CD1c-positive myeloid dendritic cell (primary cell): ENCODE measurements at regions not wholly inside any gene's neighbourhood (a gene's known extent, or its start where the extent isn't known, plus 50 kb on each side); places are given as distances from the start of the nearest gene placed in this dataset.
"Not testable (repeated sequence)": the region's sequence is repeated elsewhere in the genome, so short reads cannot be mapped to it uniquely, and the experiment has no call there.

Source experiments
- DNase-seq: peaks from one replicate; pipeline ENCODE4 v3.0.0-alpha.2; 2016; ENCODE audit errors: extremely low spot score

DNA sequence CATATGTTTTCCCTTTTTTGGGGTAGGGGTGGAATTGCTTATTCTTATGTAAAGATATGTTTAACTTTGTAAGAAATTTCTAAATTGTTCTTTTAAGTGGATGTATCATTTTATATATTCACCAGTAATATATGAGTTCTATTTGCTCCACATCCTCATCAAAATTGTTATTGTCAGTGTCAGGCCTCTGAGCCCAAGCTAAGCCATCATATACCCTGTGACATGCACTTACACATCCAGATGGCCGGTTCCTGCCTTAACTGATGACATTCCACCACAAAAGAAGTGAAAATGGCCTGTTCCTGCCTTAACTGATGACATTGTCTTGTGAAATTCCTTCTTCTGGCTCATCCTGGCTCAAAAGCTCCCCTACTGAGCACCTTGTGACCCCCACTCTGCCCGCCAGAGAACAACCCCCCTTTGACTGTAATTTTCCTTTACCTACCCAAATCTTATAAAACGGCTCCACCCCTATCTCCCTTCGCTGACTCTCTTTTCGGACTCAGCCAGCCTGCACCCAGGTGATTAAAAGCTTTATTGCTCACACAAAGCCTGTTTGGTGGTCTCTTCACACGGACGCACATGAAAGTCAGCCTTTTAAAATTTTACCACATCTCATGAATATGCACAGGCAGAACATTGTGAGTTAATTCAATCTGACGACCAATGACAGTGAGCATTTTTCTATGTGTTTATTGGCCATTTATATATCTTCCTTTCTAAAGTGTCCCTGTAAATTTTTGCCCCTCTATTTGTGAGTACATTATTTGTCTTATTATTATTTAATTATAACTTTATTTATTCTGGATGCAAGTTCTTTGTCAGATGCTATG, 176.8 kb downstream of the CDC14C start:
- DNase-seq, result not testable (repeated sequence)

DNA sequence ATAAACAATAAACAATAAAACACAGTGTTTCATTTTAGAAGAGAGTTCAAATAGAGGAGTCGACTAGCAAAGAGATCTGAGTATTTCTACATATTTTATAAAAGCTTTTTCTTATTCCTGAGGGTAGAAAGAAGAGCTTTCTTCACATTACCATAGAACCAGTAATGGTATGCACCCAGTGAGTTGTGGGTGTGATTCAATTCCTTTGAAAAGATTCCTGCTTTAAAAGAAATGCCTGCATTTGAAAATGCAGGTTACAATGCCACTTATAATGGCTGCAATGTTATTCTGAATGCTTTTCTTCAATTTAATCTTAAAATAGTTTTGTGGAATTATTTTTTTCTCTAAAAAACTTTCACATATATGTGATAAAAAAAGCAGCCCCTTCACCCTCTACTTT, 178.1 kb downstream of the CDC14C start:
- no peak for DNase-seq

DNA sequence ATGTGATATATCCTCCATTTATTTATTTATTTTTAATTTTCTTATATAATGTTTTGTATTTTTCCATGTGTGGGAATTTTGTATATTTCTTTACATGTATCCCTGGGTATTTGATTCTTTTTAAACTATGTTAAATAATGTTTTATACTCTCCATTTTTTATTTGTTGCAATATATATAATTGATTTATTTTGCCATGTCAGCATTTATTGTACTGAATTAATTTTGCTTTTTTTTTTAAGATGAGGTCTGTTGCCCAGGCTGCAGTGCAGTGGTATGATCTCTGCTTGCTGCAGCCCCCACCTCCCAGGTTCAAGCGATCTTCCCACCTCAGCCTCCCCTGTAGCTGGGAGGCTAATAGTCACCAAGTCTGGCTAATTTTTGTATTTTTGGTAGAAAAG, 187.4 kb downstream of the CDC14C start:
- no peak for DNase-seq

DNA sequence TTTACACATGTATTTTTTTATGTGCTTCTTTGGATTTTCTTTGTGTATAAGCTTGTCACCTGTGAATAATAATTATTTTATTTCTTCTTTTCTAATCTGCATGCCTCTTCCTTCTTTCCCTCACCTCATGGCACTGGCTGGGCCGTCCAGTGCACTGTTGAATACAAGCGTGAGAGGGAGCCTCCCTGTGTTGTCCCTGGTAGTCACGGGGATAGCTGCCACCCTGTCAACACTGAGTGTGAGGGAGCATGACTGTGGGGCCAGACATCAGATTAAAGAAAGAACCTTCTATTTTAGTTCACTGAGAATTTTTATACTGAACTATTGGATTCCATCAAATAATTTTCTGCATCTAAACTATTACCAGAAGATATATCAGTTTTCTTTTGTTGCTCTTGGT, 187.9 kb downstream of the CDC14C start:
- DNase-seq, result no peak

DNA sequence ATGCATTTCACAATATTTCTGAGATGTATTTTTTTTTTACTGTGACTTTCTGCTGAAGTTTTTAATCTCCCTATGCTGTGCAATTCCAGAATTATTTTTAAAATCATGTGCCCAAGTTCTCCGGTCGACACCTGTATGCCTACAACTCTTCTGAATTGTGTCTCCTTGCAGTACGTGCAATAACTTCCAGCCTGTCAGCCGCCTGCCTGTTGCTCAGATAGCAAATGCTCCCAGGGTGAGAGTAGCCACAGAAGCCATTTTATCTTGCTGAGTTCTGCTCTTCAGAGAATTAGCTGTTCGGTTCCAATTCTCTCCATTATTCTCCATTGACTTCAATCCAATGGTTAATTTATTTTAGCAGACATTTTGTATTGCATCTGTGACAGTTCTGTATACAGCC, 188.3 kb downstream of the CDC14C start:
- DNase-seq, result no peak

DNA sequence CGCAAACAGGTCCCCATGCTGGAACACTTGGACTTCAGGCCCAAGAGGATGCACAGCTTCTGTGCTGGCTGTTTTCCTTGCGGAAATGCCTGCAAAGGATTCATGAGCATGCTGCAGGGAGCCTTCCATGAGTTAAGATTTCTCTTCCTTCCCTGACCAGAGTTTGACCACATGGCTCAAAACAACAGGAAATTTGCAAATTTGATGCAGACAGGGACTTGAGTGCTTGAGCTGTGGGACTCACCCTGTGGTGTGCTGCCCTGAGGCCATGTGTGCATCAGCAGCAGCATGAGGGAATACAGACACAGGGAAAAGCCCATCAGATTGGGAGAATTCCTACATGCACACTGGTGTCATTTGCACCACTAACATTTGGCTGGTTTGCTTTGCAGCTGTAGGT, 195.4 kb downstream of the CDC14C start:
- DNase-seq, result no peak

DNA sequence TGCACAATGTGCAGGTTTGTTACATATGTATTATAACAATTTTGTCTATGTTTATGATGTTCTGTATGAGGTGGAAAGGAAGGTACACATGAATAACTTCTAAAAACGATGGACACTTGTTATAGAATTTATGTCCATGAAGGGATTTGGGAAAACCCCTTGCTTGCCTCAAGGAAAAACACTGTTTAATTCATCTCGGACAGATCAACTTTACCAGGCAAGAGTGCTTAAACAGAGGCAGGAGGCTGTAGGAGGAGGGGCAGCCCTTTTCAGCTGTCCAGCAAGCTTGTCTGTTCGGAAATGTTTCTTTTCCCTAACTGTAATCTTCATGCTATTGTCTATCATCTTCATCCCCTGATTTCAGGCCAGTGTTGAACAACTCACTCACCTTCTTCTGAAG, 200.9 kb downstream of the CDC14C start:
- no peak for DNase-seq

DNA sequence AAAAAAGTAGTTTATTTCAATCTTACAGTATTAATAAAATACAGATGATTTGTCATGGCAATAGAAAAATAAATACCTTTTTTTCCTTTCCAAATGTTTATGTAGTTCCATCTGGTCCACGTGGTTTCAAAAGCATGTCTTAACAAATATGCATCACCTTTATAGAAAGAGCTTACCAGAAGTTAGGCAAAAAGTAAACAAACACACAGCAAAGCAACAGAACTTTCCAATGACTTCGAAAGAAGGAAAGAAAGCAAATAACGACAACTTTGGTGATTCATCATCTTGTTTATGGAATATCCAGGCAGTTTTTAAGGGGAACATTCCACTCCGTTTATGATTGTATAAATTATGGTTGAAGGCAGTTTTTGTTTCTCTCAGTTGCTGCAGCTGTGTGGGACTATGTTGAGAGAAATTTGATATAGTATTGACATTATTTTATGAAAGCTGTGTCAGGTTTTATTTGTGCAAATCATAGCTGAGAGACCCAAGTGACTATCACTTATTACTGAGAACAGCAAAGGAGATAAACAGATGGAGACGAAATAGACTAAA, 203.1 kb downstream of the CDC14C start:
- DNase-seq, result no peak

DNA sequence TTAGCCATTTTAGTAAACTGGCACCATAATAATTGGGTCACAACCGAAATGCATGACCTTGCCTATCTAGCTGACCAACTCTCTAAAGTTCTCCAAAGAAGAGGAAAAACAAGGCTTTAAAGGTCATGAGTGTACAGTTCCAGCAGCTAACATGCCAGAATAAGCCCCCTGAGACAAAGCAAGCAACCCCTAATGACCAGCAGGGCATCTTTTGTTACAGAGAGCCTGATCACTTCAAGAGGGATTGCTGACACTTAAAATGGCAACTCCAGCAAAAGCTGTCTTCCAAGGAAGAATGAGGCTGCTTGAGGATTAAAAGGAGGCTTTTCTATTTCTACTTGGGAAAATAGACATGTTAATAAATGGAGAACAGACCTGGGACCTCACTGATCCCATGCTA, 213.6 kb downstream of the CDC14C start:
- no peak for DNase-seq

DNA sequence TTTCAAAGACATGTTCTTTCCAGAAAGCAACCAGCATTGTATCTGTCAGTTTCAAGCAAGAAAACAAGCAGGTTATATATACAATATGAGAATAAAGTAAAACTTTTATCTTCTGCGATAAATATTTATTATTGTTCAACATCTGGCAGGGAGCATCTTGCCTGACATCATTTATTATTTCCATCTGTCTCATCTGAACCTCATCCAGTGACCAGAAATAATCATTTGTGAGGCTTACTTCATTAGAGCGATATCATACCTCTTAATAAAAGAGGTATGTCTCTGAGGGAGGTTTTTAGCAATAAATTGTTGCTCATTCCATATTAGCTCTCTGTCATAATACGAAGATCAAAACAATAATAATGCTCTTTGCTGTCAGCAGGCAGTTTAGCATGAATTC, 226.1 kb downstream of the CDC14C start:
- no peak for DNase-seq

DNA sequence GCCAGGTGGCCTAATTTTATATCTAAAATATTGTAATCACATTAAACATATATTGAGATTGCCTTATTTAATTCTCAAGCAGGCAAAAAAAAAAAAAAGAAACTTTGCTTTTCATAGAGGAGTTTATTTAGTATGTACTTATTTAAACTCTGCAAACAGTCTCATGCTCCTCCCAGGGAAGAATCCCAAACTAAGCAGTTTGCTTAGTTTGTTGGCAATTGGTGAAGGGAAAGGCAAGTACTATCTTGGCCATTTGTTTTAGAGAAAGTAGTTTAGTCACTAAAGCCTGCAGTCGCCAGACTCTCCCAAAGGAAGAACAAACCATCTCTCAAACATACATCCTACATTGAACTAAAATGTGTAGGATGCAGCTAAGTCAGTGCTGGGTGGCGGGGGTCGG, 226.8 kb downstream of the CDC14C start:
- no peak for DNase-seq

DNA sequence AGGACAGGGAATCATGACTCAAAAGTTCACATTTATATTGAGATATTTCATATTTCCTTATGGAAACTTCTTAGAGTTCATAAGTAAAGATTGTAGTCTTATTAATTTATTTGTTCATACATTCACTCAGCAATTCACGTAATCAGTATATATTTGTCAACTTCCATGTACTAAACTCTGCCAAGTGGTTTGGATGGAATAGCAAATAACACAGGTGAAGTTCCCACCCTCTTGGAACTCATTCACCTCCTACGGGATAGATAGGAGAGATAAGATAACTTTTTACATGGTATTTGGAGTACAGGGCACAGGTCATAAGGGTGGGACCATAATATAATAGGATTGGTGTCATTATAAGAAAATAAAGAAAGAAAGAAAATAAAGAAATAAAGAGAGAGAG, 234.0 kb downstream of the CDC14C start:
- DNase-seq, result no peak

DNA sequence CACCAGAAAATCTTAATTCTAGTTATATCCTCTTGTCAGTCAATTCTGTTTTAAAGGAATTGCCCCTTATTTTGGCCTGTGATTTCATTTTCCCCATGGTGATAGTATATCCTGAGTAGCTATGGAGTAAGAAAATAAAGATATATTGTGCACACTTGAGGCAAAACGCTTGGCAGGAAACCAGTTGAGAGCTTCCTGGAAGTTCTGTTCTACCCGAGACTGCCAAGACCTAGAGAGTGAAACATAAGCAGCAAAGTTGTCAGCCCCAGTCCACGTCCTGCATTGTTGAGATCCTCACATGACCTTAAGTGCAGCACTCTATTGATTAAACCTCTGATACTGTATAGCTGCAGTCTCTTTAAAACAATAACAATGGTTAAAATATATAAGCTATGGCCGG, 235.2 kb downstream of the CDC14C start:
- no peak for DNase-seq

DNA sequence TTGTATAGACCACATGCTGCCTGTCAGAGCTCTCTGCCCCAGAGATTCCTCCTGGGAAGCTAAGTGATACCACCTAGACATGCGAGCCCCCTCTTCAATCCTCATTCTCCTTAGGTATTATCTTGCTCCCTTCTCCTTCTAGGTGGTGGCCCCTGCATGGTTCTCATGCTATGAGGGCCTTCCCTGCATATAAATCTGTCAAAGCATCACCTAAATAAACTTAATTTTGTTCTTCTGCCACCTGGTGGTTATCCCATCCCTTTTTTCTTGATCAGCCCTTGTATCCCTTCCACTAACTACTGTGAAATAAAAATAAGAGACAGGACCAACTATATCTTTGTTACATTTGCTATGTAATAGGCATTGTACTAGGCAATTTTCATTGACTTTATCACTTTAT, 242.1 kb downstream of the CDC14C start:
- no peak for DNase-seq

DNA sequence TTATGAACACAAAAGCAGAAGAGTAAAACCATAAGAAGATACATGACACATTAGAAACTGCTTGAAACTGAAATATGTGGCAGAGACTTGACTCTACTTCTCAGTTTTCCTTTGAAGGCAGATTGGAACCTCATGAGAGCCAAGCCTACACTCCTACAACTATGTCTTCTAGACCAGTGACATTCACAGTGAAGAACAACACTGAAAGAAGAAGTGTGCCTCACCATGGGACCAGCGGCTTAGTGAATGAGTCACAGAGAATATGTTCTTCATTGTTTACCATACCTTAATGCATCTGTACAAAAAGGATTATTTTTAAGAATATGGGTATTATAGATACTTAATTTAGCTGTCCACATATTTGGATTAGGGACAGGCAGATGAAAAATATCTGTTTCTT, 248.3 kb downstream of the CDC14C start:
- DNase-seq, result no peak

DNA sequence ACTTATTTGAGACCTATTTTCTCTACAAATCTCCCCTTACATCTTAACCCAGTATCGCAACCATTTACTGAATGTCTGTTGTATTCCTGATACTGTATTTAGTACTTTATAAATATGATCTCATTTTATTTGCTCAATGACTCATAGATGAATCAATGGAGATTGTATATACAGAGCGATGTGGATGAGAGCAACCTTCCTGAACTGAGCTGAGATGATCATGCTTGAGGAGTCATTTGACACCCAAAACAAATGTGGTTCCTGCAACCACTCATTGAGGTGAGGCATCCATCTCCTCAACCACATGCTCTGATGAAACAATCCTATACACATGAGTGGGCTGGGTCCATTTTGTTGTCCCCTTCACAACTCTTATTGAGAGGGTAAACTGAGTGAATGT, 250.0 kb downstream of the CDC14C start:
- no peak for DNase-seq

DNA sequence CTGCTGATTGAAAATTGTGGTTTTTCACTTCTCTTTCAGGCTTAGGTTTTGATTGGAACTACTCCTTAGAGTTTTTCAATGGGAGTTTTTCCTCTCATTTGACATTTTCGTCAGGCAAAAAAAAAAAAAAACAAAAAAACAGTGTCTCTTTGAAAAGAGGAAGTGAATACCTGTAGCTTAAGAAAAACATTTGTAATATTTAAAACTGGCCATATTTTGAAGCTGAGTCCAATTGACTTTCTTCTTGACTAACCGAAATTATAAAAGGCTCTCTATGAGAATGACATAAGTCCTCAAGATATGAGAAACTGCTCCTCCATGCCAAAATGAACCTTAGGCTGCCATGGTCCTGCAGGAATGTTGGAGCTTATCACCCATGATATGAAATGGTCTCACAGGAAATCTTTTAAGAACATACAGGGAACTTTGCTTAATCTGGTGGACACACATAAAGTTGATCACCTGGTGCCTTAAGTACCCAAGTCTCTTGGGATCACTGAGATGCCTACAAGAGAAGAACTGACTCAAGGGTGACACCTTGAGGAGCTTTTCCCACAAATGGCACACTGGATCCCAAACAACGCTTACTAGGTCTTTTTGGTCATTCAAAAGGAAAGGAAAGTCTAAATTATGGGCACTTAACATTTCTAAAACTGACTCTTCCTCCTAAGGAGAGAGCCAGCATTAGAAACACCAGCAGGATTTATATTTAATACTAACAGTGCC, 263.4 kb downstream of the CDC14C start:
- DNase-seq, result no peak

DNA sequence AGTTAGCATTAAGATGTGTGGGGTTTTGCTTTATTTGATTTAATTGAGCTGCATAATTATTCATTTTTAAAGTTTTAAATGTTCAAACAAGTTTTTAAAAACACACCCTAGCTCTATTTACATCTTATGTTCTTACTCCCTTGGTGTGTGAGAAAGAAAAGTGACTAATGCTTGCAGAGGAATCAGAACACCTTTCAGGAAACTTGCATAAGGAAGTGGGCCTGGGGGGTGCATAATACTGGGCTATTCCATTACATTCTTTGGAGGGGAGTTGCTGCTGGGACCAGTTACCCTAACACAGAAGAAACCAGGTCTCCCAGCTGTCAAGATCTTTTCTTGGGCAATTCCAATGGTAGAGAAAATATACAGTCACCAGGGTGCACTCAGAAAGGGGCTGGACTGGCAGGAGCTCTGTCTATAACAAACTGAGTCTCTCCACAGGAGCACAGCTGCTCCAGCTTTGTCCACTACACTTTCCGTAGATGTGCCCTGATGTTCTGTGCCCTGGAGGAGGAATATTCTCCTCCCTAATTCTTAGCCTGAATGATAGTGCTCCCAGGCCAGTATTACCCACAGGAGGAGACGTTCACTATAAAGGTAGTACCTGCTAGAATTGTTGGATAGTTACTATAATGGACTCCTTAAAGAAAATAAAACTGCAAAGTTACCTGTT, 304.2 kb downstream of the CDC14C start:
- DNase-seq, result no peak

DNA sequence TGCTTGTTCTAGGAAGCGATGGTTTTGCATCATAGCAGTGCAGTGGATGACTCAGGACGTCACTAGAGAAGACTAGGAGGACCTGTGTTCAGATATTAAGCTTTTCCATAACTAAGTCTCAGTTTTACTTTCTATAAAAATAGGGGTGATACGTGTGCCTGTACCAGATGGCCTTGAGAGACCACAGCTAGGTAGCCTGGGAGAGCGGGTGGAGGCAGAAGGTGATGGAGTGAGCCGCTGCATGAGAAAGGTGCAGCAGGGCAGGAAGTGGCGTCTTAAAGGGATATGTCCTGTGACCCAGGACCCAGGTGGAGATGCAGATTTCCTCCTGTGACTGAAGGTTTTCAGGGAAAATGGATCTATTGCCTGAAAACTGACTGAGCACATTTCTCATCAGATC, 304.9 kb downstream of the CDC14C start:
- no peak for DNase-seq

DNA sequence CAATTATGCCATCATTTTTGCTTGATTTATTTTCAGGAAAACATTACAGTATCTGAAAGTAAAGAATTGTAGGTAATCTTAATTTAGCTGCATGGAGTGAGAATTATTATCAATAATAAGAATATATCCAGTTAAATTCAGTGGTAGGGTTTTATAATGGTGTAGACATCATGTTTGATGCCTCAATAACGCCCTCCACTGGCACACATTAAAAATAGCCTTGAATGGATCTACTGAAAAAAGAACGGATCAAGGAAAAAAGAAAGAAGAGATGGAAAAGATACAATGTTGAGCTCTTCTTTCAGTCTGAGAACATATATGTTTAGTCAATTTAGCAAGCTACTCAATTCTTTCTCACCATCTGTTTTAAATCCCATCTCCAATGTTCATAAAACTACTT, 319.2 kb downstream of the CDC14C start:
- no peak for DNase-seq

DNA sequence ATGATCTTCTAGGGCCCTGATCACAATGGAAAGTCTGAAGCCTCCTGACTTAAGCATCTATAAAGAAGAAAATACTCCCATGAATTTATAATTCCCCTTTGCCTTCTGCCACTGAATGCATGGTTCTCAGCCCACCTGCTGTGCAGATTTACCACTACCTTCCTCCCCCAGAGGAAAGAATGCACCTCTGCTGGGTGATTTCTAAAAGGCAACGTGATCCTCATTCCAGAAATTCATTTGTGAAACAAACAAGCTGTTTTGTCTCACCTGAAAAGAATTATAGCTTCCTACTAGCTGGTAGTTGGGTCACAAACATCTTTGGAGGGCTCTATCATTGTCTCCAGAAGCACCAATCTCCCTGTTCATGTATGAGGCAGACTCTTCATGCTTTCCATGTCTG, 320.2 kb downstream of the CDC14C start:
- no peak for DNase-seq

DNA sequence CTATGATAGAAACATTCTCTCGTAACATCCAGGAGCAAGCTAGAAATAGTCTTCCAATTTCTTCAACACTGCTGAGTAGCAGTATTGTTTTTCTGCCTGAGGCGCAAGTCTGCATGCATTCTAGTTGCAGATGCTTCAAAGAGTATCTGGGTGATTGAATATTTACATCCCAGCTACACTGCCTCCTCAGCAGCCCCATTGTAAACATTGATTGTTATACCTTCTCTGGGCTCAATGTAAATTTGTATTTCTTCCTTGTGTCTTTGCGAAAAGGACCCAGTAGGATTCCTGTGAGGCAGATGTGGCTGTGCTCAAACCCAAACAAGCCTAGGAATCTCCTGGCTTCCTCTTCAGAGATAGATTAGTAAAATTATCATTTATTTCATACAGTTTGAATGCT, 320.7 kb downstream of the CDC14C start:
- DNase-seq, result no peak

DNA sequence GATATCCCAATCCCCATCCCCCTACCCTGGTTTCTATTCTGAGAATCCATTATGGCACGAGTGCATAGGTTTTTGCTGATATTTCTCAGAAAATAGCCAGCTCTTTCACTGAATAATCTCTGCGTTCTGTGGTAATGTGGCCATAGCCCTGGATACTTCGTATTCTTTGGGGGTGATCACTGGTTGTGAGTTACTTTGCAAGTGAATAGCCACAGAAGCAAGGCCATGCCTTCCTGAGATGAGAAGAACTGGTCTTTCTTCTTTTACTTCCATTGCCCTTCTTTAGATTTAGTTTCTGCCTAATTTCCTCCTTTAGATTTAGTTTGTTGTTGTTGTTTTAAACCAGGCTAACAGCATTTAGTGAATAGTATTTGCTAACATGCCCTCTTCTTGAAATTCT, 323.4 kb downstream of the CDC14C start:
- DNase-seq, result no peak
